ENCODE measurements at regions not wholly inside any gene's neighbourhood (a gene's known extent, or its start where the extent isn't known, plus 50 kb on each side); places are given as distances from the start of the nearest gene placed in this dataset.
"Not testable (repeated sequence)": the region's sequence is repeated elsewhere in the genome, so short reads cannot be mapped to it uniquely, and the experiment has no call there.

DNA sequence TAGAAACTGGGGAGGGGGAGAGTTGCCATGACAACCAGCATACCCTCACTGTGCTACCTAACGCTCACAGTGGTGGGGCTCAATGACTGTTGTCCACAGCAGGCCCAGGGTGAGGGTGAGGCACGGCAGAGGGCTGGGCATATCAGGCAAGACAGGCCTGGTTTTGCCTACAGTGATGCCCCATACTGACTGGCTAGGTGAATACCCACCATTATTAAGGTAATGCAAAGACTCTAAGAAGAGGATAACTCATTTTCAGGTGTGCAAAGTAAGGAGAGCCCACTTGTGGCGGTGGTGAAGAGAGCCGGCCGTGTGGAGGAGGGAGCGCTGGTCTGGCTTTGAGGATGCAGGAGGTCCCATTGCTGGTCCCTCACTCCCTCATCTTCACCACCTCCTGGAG, 422.3 kb downstream of the FUT8 start:
- Histone ChIP-seq H3K4me1 (ENCODE audit: insufficient read depth, low read length) (peaks cover 27% of the 10 kb centered on the region), H3K27me3 (ENCODE audit: insufficient read depth, low read length) (no peaks in the 10 kb centered on the region), H3K36me3 (ENCODE audit: insufficient read depth, low read length) (no peaks in the 10 kb centered on the region), H3K27ac (ENCODE audit: low read depth, low read length) (no peak overlapping the region), H3K9ac (ENCODE audit: low read depth, low read length) (no peak overlapping the region), H3K9me3 (ENCODE audit: insufficient read depth, low read depth, low read length) (no peaks in the 10 kb centered on the region), H3K4me3 (ENCODE audit: low read length) (no peak overlapping the region)
- WGBS = 72% methylated on average over 5 of the region's 6 CpGs

DNA sequence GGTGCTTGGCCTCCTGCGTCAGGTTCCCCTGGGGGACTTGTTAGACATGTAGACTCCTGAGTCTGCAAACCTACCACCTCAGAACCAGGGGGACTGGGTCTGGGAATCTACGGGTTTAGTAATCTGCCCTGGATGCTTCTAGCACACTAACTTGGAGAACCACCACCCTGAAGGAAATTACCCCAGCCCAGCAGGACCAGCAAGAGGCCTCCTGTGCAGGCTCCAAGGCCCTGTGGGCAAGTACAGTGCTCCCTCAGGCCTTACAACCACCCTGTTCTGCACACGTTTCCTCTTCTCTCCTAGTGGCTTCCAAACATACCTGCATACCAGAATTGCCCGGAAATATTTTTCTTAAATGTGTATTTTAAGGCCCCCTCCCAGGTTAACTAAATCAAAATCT, 423.0 kb downstream of the FUT8 start:
- Histone ChIP-seq H3K27ac (ENCODE audit: low read depth, low read length) (no peak overlapping the region), H3K27me3 (ENCODE audit: insufficient read depth, low read length) (no peaks in the 10 kb centered on the region), H3K36me3 (ENCODE audit: insufficient read depth, low read length) (no peaks in the 10 kb centered on the region), H3K4me1 (ENCODE audit: insufficient read depth, low read length) (peaks cover 27% of the 10 kb centered on the region), H3K9me3 (ENCODE audit: insufficient read depth, low read depth, low read length) (no peaks in the 10 kb centered on the region), H3K9ac (ENCODE audit: low read depth, low read length) (no peak overlapping the region), H3K4me3 (ENCODE audit: low read length) (no peak overlapping the region)
- WGBS = 91% methylated on average over 4 of the region's 4 CpGs

DNA sequence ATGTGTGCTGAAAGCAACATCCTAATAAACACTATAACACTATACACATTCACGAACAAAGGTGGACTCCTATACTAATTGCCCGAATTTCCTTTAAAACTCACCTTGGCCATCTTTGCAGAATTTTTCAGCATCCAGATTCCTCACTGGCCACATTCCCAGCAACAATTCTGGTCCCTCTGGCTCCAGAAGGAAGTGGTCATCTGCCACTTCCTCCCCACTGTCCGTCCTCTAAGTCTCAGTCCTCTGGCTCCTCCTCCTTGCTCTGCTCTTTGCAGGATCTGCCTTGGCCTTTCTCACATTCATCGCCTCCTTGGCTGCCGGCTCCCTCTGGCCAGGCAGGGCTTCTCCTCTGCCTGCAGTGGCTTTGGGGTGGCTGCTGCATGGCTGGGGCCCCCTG, 426.0 kb downstream of the FUT8 start:
- H3K36me3 ChIP-seq (ENCODE audit: insufficient read depth, low read length) = no peaks in the 10 kb centered on the region
- no peaks in the 10 kb centered on the region for H3K9me3 ChIP-seq (ENCODE audit: insufficient read depth, low read depth, low read length)
- H3K27me3 ChIP-seq (ENCODE audit: insufficient read depth, low read length) = no peaks in the 10 kb centered on the region
- H3K4me3 ChIP-seq (ENCODE audit: low read length) = no peak overlapping the region
- H3K4me1 ChIP-seq (ENCODE audit: insufficient read depth, low read length) = peaks cover 18% of the 10 kb centered on the region
- no peak overlapping the region for H3K27ac ChIP-seq (ENCODE audit: low read depth, low read length)
- 90% methylated on average over 5 of the region's 5 CpGs for WGBS
- no peak overlapping the region for H3K9ac ChIP-seq (ENCODE audit: low read depth, low read length)

DNA sequence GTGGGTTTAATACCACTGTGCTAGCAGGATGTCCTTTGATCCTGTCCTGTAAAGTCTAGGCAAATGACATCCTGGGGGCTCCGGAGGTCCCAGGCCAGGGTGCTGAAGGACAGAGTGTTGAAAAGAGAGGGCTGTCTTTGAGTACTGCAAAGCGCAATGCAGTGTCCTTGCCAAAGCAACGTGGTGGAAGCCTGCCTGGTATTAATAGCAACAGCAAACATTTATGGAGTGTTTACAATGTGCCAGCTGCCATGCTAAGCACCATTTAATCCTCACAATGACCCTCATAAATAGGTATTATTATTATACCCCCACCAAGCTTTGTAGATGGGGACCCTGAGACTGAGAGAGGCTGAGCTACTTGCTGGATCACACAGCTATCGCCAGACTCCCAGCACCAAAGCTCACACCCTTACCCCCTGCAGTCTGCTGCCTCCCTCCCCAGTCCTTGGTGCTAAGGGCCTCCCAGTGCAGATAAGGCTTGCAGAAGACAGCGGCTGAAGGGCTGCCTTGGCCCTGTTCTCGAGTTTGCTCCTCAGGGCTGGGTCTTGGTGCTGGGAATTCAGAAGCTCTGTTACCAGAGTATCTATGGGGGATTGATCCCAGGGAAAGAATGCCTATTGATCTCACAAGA, 427.7 kb downstream of the FUT8 start:
- H3K27ac ChIP-seq (ENCODE audit: low read depth, low read length) = no peak overlapping the region
- 92% methylated on average over 6 of the region's 6 CpGs for WGBS
- H3K9ac ChIP-seq (ENCODE audit: low read depth, low read length) = no peak overlapping the region
- H3K4me1 ChIP-seq (ENCODE audit: insufficient read depth, low read length) = peaks cover 7% of the 10 kb centered on the region
- H3K36me3 ChIP-seq (ENCODE audit: insufficient read depth, low read length) = no peaks in the 10 kb centered on the region
- no peaks in the 10 kb centered on the region for H3K9me3 ChIP-seq (ENCODE audit: insufficient read depth, low read depth, low read length)
- no peaks in the 10 kb centered on the region for H3K27me3 ChIP-seq (ENCODE audit: insufficient read depth, low read length)
- no peak overlapping the region for H3K4me3 ChIP-seq (ENCODE audit: low read length)

DNA sequence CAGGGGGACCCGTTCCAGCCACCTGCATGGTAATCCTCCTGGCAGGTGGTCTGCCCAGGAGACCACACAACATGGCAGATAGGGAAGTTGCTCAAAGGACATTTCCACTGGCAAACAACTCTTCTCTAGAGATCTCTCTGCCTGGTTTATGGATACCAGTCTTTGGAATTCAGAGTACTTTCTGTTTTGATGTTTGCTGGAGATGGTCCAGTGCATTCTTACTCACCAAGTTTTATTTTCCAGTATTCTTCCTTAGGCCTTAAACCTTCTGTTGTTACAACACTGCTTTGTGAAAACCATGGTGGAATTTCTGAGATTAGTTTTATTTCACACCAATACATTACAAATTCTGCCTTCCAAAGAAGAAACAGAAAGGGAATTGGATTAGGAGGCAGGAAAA, 428.3 kb downstream of the FUT8 start:
- Histone ChIP-seq H3K9ac (ENCODE audit: low read depth, low read length) (no peak overlapping the region), H3K27ac (ENCODE audit: low read depth, low read length) (no peak overlapping the region), H3K4me3 (ENCODE audit: low read length) (no peak overlapping the region), H3K4me1 (ENCODE audit: insufficient read depth, low read length) (peaks cover 5% of the 10 kb centered on the region; the same call in 1 of the 2 replicates), H3K9me3 (ENCODE audit: insufficient read depth, low read depth, low read length) (no peaks in the 10 kb centered on the region), H3K27me3 (ENCODE audit: insufficient read depth, low read length) (no peaks in the 10 kb centered on the region), H3K36me3 (ENCODE audit: insufficient read depth, low read length) (no peaks in the 10 kb centered on the region)
- 82% methylated on average over 1 of the region's 1 CpG for WGBS

DNA sequence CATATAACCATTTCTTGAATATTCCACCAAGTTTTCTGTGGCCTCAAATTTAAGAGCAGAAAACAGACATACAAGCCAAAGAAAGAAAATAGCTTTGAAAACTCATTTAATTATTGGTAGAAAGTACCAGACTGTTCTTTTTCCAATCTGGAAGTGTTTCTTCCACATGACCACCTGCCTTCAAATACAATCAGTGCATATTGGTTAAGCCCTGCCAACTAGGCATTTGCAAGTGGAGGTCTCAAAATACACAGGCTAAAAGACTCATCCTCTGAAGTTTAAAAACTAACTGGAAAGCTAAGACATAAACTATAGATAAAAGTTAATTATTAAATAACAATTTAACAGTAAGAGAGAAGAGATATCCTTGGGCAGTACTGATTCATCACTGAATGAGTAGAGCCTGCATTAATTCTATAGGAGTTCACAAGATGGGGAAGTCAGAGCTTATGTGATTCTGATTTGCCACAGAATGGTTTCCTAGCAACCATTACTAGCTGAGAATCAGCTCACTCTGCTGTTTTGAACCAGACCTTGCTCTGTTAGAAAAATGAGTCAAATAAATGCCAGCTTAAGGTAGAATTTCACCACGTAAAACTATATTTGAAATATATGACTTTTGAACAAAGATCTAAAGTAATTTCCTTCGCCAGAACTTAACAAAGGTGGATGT, 433.8 kb downstream of the FUT8 start:
- H3K4me1 ChIP-seq (ENCODE audit: insufficient read depth, low read length) = 0 out of 2 replicates have a peak, but pooled peaks cover 2% of the 10 kb centered on the region
- H3K9ac ChIP-seq (ENCODE audit: low read depth, low read length) = no peak overlapping the region
- WGBS = 91% methylated on average over 1 of the region's 2 CpGs
- no peaks in the 10 kb centered on the region for H3K9me3 ChIP-seq (ENCODE audit: insufficient read depth, low read depth, low read length)
- no peak overlapping the region for H3K27ac ChIP-seq (ENCODE audit: low read depth, low read length)
- no peak overlapping the region for H3K4me3 ChIP-seq (ENCODE audit: low read length)
- no peaks in the 10 kb centered on the region for H3K36me3 ChIP-seq (ENCODE audit: insufficient read depth, low read length)
- no peaks in the 10 kb centered on the region for H3K27me3 ChIP-seq (ENCODE audit: insufficient read depth, low read length)

DNA sequence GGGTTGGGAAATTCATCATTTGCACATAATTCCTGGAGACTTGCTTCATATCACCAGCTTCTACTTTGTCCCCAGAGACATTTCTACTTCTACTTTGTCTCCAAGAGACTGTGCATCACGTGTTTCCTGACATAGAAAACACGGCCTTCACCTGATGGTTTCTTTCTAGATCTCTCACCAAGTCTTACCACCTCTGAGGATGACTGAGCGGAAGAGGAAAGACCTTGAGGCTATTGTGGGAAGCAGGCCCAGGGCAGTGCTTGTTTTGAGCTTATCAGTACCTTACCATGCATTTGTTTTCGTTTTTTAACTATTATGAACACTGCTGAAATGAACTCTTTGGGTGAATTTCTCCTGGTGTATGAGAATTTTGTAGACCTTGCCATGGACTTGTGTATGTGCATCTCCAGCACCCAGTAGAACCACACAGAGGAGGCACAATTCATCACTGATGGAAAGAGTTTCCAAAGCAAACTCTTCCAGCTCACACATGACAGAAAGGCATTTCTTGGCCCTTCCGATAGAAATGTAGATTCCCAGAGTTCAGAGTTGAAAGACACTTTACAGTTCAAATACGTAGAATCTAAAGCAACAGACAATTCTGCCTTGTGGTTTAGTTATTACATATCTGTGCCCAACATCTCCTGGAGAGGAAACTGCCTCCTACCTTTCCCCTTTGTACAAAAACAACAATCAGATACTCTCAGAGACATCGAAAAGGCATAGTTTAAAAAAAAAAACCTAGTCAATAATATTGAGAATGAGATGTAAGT, 434.7 kb downstream of the FUT8 start:
- Histone ChIP-seq H3K9me3 (ENCODE audit: insufficient read depth, low read depth, low read length) (no peaks in the 10 kb centered on the region), H3K36me3 (ENCODE audit: insufficient read depth, low read length) (no peaks in the 10 kb centered on the region), H3K4me3 (ENCODE audit: low read length) (no peak overlapping the region), H3K4me1 (ENCODE audit: insufficient read depth, low read length) (0 out of 2 replicates have a peak, but pooled peaks cover 2% of the 10 kb centered on the region), H3K9ac (ENCODE audit: low read depth, low read length) (no peak overlapping the region), H3K27me3 (ENCODE audit: insufficient read depth, low read length) (no peaks in the 10 kb centered on the region), H3K27ac (ENCODE audit: low read depth, low read length) (no peak overlapping the region)
- WGBS = 95% methylated on average over 6 of the region's 7 CpGs

DNA sequence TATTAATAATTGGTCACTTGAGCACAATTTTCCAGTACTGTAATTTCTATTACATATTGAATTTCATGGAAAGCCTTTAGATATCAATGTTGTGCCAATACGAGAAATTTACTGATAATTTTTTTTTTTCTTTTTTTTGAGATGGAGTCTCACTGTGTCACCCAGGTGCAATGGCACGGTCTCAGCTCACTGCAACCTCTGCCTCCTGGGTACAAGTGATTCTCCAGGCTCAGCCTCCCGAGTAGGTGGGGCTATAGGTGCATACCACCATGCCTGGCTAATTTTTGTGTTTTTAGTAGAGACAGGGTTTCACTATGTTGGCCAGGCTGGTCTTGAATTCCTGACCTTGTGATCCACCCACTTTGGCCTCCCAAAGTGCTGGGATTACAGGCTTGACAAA, 435.4 kb downstream of the FUT8 start:
- H3K9me3 ChIP-seq (ENCODE audit: insufficient read depth, low read depth, low read length); H3K27me3 ChIP-seq (ENCODE audit: insufficient read depth, low read length); H3K9ac ChIP-seq (ENCODE audit: low read depth, low read length); H3K4me3 ChIP-seq (ENCODE audit: low read length); H3K36me3 ChIP-seq (ENCODE audit: insufficient read depth, low read length); H3K4me1 ChIP-seq (ENCODE audit: insufficient read depth, low read length); H3K27ac ChIP-seq (ENCODE audit: low read depth, low read length): not testable (repeated sequence)
- 92% methylated on average over 3 of the region's 3 CpGs for WGBS

DNA sequence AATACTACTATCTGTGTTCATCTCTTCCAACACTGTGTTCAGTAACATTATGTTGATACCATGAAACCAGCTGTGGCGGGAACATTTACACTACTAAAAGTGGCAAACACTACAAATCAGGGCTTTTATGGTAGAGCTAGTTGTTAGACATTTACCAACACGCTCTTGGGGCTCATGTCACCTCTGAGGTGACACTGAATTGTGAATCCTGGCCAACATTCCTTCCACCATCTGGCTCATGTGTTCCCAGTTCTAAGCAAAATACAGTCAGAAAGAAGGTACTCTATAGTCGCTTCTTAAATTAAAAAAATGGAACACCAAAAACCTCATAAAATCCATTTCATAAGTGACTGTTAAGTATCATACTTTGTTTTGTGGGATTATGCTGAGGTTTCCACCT, 436.6 kb downstream of the FUT8 start:
- no peaks in the 10 kb centered on the region for H3K27me3 ChIP-seq (ENCODE audit: insufficient read depth, low read length)
- no peak overlapping the region for H3K27ac ChIP-seq (ENCODE audit: low read depth, low read length)
- WGBS = 96% methylated on average over 3 of the region's 3 CpGs
- H3K4me1 ChIP-seq (ENCODE audit: insufficient read depth, low read length) = 0 out of 2 replicates have a peak, but pooled peaks cover 2% of the 10 kb centered on the region
- no peaks in the 10 kb centered on the region for H3K9me3 ChIP-seq (ENCODE audit: insufficient read depth, low read depth, low read length)
- H3K36me3 ChIP-seq (ENCODE audit: insufficient read depth, low read length) = no peaks in the 10 kb centered on the region
- H3K9ac ChIP-seq (ENCODE audit: low read depth, low read length) = no peak overlapping the region
- no peak overlapping the region for H3K4me3 ChIP-seq (ENCODE audit: low read length)

DNA sequence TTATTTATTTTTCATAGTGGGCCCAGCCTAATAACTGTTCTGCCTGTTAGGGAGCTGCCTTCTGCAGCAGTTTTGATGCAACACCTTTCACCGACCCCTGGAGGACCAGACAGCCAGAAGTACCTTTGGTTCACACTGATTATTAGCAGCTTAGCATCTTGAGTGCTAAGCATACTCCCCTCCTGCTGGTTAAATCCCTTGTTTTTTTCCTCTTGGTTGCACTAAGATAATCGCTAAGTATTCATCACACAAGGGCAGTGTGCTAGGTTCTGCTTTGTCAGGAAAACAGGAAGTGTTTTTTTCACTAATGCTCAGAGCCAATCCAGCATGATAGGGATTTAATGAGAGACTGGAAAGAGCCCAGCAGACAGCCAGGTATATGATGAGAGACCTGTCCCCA, 437.0 kb downstream of the FUT8 start:
- Histone ChIP-seq H3K9me3 (ENCODE audit: insufficient read depth, low read depth, low read length) (no peaks in the 10 kb centered on the region), H3K36me3 (ENCODE audit: insufficient read depth, low read length) (no peaks in the 10 kb centered on the region), H3K27ac (ENCODE audit: low read depth, low read length) (no peak overlapping the region), H3K4me3 (ENCODE audit: low read length) (no peak overlapping the region), H3K27me3 (ENCODE audit: insufficient read depth, low read length) (no peaks in the 10 kb centered on the region), H3K9ac (ENCODE audit: low read depth, low read length) (no peak overlapping the region), H3K4me1 (ENCODE audit: insufficient read depth, low read length) (0 out of 2 replicates have a peak, but pooled peaks cover 2% of the 10 kb centered on the region)
- 65% methylated on average over 2 of the region's 2 CpGs for WGBS

DNA sequence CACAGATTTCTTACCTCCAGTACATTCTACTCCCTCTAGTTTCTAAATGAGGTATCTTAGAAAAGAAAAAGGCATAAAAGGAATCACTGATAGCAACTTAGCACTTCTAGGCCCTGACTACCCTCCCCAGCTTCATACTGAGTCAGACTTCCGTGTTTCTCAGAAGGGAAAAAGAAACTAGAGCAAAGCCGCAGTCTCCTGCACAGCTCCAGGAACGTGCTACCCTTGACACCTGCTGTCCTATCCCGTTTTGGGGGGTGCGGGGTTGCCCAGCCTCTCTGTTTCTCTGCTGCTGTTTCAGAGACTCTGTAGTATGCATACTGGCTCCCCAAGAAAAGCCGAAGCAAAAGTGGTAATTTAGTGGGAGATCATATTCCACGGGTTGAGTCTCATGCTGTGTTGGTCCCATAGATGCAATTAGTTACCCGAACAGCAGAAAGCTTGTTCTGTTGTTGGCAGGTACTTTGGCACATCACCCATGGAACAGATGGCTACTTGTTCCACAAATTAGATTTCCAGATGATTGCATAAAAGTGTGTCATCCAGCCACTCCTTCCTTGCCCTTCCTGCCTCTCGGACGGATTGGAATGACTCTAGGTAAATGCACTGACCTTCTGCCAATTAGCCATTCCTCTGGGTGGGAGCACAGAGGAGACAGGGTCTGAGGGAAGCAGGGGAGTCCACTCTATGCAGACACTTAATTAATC, 438.1 kb downstream of the FUT8 start:
- Histone ChIP-seq H3K4me3 (ENCODE audit: low read length) (no peak overlapping the region), H3K36me3 (ENCODE audit: insufficient read depth, low read length) (no peaks in the 10 kb centered on the region), H3K9ac (ENCODE audit: low read depth, low read length) (no peak overlapping the region), H3K27me3 (ENCODE audit: insufficient read depth, low read length) (no peaks in the 10 kb centered on the region), H3K4me1 (ENCODE audit: insufficient read depth, low read length) (0 out of 2 replicates have a peak, but pooled peaks cover 2% of the 10 kb centered on the region), H3K9me3 (ENCODE audit: insufficient read depth, low read depth, low read length) (no peaks in the 10 kb centered on the region), H3K27ac (ENCODE audit: low read depth, low read length) (no peak overlapping the region)
- WGBS = 94% methylated on average over 10 of the region's 10 CpGs

All from HUES64 (cell line).